Tibial artery (tissue), 4 donors: ENCODE measurements at regions not wholly inside any gene's neighbourhood (a gene's known extent, or its start where the extent isn't known, plus 50 kb on each side); places are given as distances from the start of the nearest gene placed in this dataset.

Experiments used
- DNase-seq, 2 donors: peaks; one replicate each; pipeline ENCODE4 v3.0.0-alpha.2; 2019
- H3K27ac ChIP-seq, 2 donors: fragments of 200-600 bp; sonication (generic) in 1 of 2; 1 replicate in 1 of 2; 2 replicates in 1 of 2; pipeline ENCODE4 v1.5.1; 2018 to 2019; ENCODE audit warnings: mild to moderate bottlenecking in 1 of 2
- H3K27me3 ChIP-seq, 2 donors: fragments of 200-600 bp; sonication (generic) in 1 of 2; one replicate each; pipeline versions ENCODE4 v1.5.1 to v1.6.0; 2016 to 2019
- H3K36me3 ChIP-seq, 3 donors: fragments of 200-600 bp; sonication (generic) in 2 of 3; one replicate each; pipeline ENCODE4 v1.5.1; 2016 to 2019; ENCODE audit warnings: mild to moderate bottlenecking in 2 of 3
- H3K4me1 ChIP-seq, 4 donors: fragments of 200-600 bp; sonication (generic) in 2 of 4; 1 replicate in 3 of 4; 2 replicates in 1 of 4; pipeline ENCODE4 v1.5.1; 2016 to 2019
- H3K4me3 ChIP-seq, 2 donors: fragments of 200-600 bp; sonication (generic) in 1 of 2; 1 replicate in 1 of 2; 2 replicates in 1 of 2; pipeline ENCODE4 v1.5.1; 2018 to 2019; ENCODE audit warnings: mild to moderate bottlenecking in 2 of 2
- H3K9me3 ChIP-seq, 3 donors: fragments of 200-600 bp; sonication (generic) in 1 of 3; one replicate each; pipeline ENCODE4 v1.5.1; 2016 to 2019
- CTCF ChIP-seq, 2 experiments: fragments of 200-600 bp in 1 of 2; fragments of 450-650 bp in 1 of 2; IDR thresholded peaks; one replicate each; pipeline ENCODE4 v1.5.1; 2017 to 2019; ENCODE audit warnings: antibody characterized with exemption in 2 of 2, mild to moderate bottlenecking in 1 of 2, moderate library complexity in 1 of 2
- intact Hi-C: fragments of 100-400 bp; cut with DNase I; formaldehyde crosslinking; loops from one replicate; pipeline ENCODE4 v1.15.0; 2023; ENCODE audit warnings: low total_unique reads

DNA sequence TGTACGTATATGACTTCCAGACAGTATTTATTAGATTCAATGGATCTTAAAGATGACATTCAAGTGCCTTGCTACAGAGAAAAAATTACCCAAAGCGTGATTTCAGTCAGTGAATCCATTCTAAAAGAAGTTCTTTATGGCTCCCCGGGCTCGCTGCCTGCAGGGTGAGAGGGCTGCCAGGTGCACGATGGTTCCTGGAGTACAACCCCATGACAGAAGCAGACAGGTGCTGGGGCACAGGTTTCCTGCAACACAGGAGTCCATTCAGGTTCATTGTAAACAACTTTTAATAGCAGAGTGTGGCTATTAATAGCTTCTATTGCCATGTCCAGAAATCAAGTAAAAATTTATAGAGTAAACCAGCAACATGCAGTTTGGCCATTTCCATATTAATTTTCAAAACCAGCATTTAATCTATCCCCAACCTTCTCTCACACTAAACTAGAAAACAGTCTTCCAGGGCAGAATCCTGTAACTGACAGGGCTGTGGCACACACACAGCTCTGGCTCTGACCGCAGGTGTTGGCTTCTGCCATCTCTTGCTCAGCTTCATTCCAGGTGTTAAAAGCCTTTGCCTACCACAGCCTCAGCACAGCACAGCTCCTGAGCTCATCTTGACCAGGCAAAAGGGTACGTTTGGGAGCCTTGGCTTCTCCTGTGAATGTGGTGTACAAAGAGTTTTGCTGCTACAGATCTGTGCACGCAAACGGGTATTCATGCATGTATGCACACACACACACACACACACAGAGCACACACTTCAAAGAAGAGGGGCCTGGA, 185.9 kb downstream of the MEX3B start:
- no peak overlapping the region for H3K4me3 ChIP-seq
- no peak overlapping the region for H3K27ac ChIP-seq
- no peaks in the 10 kb centered on the region for H3K36me3 ChIP-seq
- no peaks in the 10 kb centered on the region for H3K27me3 ChIP-seq
- no peaks in the 10 kb centered on the region for H3K4me1 ChIP-seq
- H3K9me3 ChIP-seq: no peaks in the 10 kb centered on the region
- no peak for TF ChIP-seq CTCF (IDR thresholded peaks at IDR 0.05)
- intact Hi-C loops: no loop called here
- no peak for DNase-seq

DNA sequence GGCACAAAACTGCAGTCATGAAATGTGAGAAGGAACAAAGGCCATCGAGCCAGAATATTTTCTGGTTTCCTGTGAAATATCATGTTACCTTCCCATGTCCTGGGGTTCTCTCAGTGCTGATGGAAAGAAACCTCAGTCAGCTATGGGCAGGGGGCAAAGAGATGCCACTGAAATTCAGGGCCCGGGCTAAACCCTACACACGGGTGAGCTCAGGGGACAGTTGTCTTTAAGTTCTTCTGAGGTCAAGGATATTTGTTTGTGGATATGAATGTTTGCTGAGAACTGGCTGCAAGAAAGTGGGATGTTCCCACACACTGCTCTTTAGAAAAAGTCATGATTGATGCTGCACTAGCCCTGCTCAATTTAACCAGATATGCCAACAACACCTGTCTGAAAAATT, 187.2 kb downstream of the MEX3B start:
- no peaks in the 10 kb centered on the region for H3K9me3 ChIP-seq
- no peak overlapping the region for H3K27ac ChIP-seq
- H3K4me1 ChIP-seq: no peaks in the 10 kb centered on the region
- intact Hi-C loops: no loop called here
- TF ChIP-seq CTCF (IDR thresholded peaks at IDR 0.05): no peak
- no peak overlapping the region for H3K4me3 ChIP-seq
- H3K36me3 ChIP-seq: no peaks in the 10 kb centered on the region
- no peaks in the 10 kb centered on the region for H3K27me3 ChIP-seq
- no peak for DNase-seq

- peaks cover 0 to 2% (median 0%) of the 10 kb centered on the region in 4 donors for H3K4me1 ChIP-seq
- intact Hi-C loops: no loop called here
- H3K27me3 ChIP-seq: no peaks in the 10 kb centered on the region
- no peak for DNase-seq
- no peak for TF ChIP-seq CTCF (IDR thresholded peaks at IDR 0.05)
- no peak overlapping the region for H3K4me3 ChIP-seq
- H3K9me3 ChIP-seq: no peaks in the 10 kb centered on the region
- no peak overlapping the region for H3K27ac ChIP-seq
- no peaks in the 10 kb centered on the region for H3K36me3 ChIP-seq
Observed at GRCh38 chr15:81858136-81858535, 187.7 kb downstream of the MEX3B start.

- DNase-seq: no peak
- no peaks in the 10 kb centered on the region for H3K9me3 ChIP-seq
- intact Hi-C loops: no loop called here
- H3K27me3 ChIP-seq: no peaks in the 10 kb centered on the region
- H3K36me3 ChIP-seq: no peaks in the 10 kb centered on the region
- no peak overlapping the region for H3K27ac ChIP-seq
- H3K4me3 ChIP-seq: no peak overlapping the region
- TF ChIP-seq CTCF (IDR thresholded peaks at IDR 0.05): no peak
- peaks cover 0 to 9% (median 2%) of the 10 kb centered on the region in 4 donors for H3K4me1 ChIP-seq
Observed at GRCh38 chr15:81856634-81857026, 189.2 kb downstream of the MEX3B start.

- DNase-seq: no peak
- H3K9me3 ChIP-seq: no peaks in the 10 kb centered on the region
- intact Hi-C loops: no loop called here
- no peaks in the 10 kb centered on the region for H3K27me3 ChIP-seq
- H3K36me3 ChIP-seq: no peaks in the 10 kb centered on the region
- H3K4me1 ChIP-seq: peaks cover 0 to 9% (median 2%) of the 10 kb centered on the region in 4 donors
- TF ChIP-seq CTCF (IDR thresholded peaks at IDR 0.05): no peak
- H3K4me3 ChIP-seq: no peak overlapping the region
- H3K27ac ChIP-seq: no peak overlapping the region
Observed at GRCh38 chr15:81856001-81856633, 189.7 kb downstream of the MEX3B start.
